ENCODE measurements at regions not wholly inside any gene's neighbourhood (a gene's known extent, or its start where the extent isn't known, plus 50 kb on each side); places are given as distances from the start of the nearest gene placed in this dataset.

DNA sequence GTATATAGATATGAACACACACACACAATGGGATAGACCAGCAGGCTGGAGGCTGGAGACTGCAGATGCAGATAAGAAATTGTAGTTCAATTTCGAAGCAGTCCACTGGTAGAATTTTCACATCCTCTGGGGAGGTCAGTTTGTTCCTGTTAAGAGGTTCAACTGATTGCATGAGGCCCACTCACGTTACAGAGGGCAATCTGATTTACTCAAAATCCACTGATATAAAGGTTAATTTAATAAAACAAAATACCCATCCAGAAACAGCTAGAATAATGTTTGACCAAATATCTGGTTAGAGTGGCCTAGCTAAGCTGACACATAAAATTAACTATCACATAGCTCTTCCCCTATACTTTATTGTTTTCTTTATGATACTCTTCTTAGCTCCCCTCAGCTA, 162.9 kb upstream of the SMIM30 start:
- H3K4me2 ChIP-seq (ENCODE audit: low read length) = no peak overlapping the region
- no peaks in the 10 kb centered on the region for H3F3A ChIP-seq (ENCODE audit: insufficient read depth, low read length, poor library complexity, severe bottlenecking)
- H3K9ac ChIP-seq (ENCODE audit: low read length) = no peak overlapping the region
- H3K27ac ChIP-seq (ENCODE audit: low read length) = no peak overlapping the region
- no peak overlapping the region for H3K4me3 ChIP-seq (ENCODE audit: low read length)
- TF ChIP-seq MXI1 (conservative IDR thresholded peaks at IDR 0.05; ENCODE audit: poor library complexity, severe bottlenecking) = no peak
- no peak for TF ChIP-seq SMC3 (conservative IDR thresholded peaks at IDR 0.05; ENCODE audit: poor library complexity)
- TF ChIP-seq EP300 (conservative IDR thresholded peaks at IDR 0.05; ENCODE audit: poor library complexity, severe bottlenecking) = no peak
- TF ChIP-seq, protein P1, sequence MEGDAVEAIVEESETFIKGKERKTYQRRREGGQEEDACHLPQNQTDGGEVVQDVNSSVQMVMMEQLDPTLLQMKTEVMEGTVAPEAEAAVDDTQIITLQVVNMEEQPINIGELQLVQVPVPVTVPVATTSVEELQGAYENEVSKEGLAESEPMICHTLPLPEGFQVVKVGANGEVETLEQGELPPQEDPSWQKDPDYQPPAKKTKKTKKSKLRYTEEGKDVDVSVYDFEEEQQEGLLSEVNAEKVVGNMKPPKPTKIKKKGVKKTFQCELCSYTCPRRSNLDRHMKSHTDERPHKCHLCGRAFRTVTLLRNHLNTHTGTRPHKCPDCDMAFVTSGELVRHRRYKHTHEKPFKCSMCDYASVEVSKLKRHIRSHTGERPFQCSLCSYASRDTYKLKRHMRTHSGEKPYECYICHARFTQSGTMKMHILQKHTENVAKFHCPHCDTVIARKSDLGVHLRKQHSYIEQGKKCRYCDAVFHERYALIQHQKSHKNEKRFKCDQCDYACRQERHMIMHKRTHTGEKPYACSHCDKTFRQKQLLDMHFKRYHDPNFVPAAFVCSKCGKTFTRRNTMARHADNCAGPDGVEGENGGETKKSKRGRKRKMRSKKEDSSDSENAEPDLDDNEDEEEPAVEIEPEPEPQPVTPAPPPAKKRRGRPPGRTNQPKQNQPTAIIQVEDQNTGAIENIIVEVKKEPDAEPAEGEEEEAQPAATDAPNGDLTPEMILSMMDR (IDR thresholded peaks at IDR 0.05; ENCODE audit: poor library complexity, severe bottlenecking) = no peak
- TF ChIP-seq EZH2 (IDR thresholded peaks at IDR 0.05; ENCODE audit: borderline replicate concordance, insufficient read depth, low read length, poor library complexity, severe bottlenecking) = no peak
- no peak for TF ChIP-seq POLR2AphosphoS5 (IDR thresholded peaks at IDR 0.05)
- TF ChIP-seq, protein P2, sequence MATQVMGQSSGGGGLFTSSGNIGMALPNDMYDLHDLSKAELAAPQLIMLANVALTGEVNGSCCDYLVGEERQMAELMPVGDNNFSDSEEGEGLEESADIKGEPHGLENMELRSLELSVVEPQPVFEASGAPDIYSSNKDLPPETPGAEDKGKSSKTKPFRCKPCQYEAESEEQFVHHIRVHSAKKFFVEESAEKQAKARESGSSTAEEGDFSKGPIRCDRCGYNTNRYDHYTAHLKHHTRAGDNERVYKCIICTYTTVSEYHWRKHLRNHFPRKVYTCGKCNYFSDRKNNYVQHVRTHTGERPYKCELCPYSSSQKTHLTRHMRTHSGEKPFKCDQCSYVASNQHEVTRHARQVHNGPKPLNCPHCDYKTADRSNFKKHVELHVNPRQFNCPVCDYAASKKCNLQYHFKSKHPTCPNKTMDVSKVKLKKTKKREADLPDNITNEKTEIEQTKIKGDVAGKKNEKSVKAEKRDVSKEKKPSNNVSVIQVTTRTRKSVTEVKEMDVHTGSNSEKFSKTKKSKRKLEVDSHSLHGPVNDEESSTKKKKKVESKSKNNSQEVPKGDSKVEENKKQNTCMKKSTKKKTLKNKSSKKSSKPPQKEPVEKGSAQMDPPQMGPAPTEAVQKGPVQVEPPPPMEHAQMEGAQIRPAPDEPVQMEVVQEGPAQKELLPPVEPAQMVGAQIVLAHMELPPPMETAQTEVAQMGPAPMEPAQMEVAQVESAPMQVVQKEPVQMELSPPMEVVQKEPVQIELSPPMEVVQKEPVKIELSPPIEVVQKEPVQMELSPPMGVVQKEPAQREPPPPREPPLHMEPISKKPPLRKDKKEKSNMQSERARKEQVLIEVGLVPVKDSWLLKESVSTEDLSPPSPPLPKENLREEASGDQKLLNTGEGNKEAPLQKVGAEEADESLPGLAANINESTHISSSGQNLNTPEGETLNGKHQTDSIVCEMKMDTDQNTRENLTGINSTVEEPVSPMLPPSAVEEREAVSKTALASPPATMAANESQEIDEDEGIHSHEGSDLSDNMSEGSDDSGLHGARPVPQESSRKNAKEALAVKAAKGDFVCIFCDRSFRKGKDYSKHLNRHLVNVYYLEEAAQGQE (IDR thresholded peaks at IDR 0.05; ENCODE audit: borderline replicate concordance) = no peak
- no peak for TF ChIP-seq TAF1 (IDR thresholded peaks at IDR 0.05; ENCODE audit: low read depth)
- no peak for TF ChIP-seq RAD21 (conservative IDR thresholded peaks at IDR 0.05)
- no peaks in the 10 kb centered on the region for H3K79me2 ChIP-seq (replicated peaks; ENCODE audit: insufficient read depth, low read length)
- H3K9me3 ChIP-seq (ENCODE audit: low read length) = no peaks in the 10 kb centered on the region
- no peaks in the 10 kb centered on the region for H3K36me3 ChIP-seq (ENCODE audit: insufficient read depth, low read length)
- H3K27me3 ChIP-seq (ENCODE audit: insufficient read depth, low read depth, low read length) = no peaks in the 10 kb centered on the region
- no peak overlapping the region for H2AFZ ChIP-seq (ENCODE audit: low read depth, low read length)
- H4K20me1 ChIP-seq (ENCODE audit: insufficient read depth) = no peaks in the 10 kb centered on the region
- H3K9me2 ChIP-seq (ENCODE audit: insufficient read depth, low read length) = no peaks in the 10 kb centered on the region

DNA sequence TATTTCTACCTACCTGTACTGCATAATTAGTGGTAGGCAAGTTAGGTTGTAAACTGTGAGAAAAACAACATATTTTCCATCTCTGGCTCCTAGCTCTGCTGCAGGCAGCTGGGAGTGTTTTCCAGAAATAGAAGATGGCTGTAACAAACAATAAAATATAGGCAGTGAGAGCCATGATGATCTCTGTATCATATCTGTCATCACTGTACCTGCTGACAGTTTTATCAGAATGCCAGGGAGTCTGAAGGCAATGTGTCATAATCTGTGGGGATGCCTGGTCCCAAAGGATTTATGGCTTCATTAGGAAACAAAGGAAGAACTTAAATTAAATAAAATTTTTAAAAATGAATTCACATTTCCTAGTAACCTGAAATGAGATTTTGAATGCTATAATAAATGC, 160.9 kb upstream of the SMIM30 start:
- TF ChIP-seq TAF1 (IDR thresholded peaks at IDR 0.05; ENCODE audit: low read depth) = no peak
- TF ChIP-seq, protein P1 (IDR thresholded peaks at IDR 0.05; ENCODE audit: poor library complexity, severe bottlenecking) = no peak
- peak; percentile 44 for TF ChIP-seq RAD21 (conservative IDR thresholded peaks at IDR 0.05)
- TF ChIP-seq POLR2AphosphoS5 (IDR thresholded peaks at IDR 0.05) = peak; percentile 89
- peak; percentile 38 for TF ChIP-seq SMC3 (conservative IDR thresholded peaks at IDR 0.05; ENCODE audit: poor library complexity)
- TF ChIP-seq EZH2 (IDR thresholded peaks at IDR 0.05; ENCODE audit: borderline replicate concordance, insufficient read depth, low read length, poor library complexity, severe bottlenecking) = no peak
- TF ChIP-seq, protein P2 (IDR thresholded peaks at IDR 0.05; ENCODE audit: borderline replicate concordance) = peak; percentile 89
- TF ChIP-seq MXI1 (conservative IDR thresholded peaks at IDR 0.05; ENCODE audit: poor library complexity, severe bottlenecking) = no peak
- TF ChIP-seq EP300 (conservative IDR thresholded peaks at IDR 0.05; ENCODE audit: poor library complexity, severe bottlenecking) = peak; percentile 89
- H3K9me2 ChIP-seq (ENCODE audit: insufficient read depth, low read length) = no peaks in the 10 kb centered on the region
- no peaks in the 10 kb centered on the region for H3K36me3 ChIP-seq (ENCODE audit: insufficient read depth, low read length)
- H4K20me1 ChIP-seq (ENCODE audit: insufficient read depth) = no peaks in the 10 kb centered on the region
- peaks cover 6% of the 10 kb centered on the region for H3K9me3 ChIP-seq (ENCODE audit: low read length)
- peak overlapping the region; percentile 2 for H2AFZ ChIP-seq (ENCODE audit: low read depth, low read length)
- H3K4me3 ChIP-seq (ENCODE audit: low read length) = peak overlapping the region; percentile 51
- H3F3A ChIP-seq (ENCODE audit: insufficient read depth, low read length, poor library complexity, severe bottlenecking) = no peaks in the 10 kb centered on the region
- H3K79me2 ChIP-seq (replicated peaks; ENCODE audit: insufficient read depth, low read length) = no peaks in the 10 kb centered on the region
- H3K27ac ChIP-seq (ENCODE audit: low read length) = peak overlapping the region; percentile 96
- H3K9ac ChIP-seq (ENCODE audit: low read length) = peak overlapping the region; percentile 65
- no peaks in the 10 kb centered on the region for H3K27me3 ChIP-seq (ENCODE audit: insufficient read depth, low read depth, low read length)
- peak overlapping the region; percentile 49 for H3K4me2 ChIP-seq (ENCODE audit: low read length)
